Gastrocnemius medialis (tissue), 4 donors: ENCODE measurements at regions not wholly inside any gene's neighbourhood (a gene's known extent, or its start where the extent isn't known, plus 50 kb on each side); places are given as distances from the start of the nearest gene placed in this dataset.

Experiments
- CTCF ChIP-seq, 5 experiments: fragments of 450-650 bp in 3 of 5; fragments of 200-600 bp in 2 of 5; sonication (generic) in 2 of 5; IDR thresholded peaks in 4 of 5; conservative IDR thresholded peaks in 1 of 5; 1 replicate in 4 of 5; 2 replicates in 1 of 5; pipeline ENCODE4 v1.5.1; 2016 to 2019; ENCODE audit warnings: antibody characterized with exemption in 5 of 5, mild to moderate bottlenecking in 3 of 5, moderate library complexity in 3 of 5
- POLR2A ChIP-seq, 2 donors: fragments of 450-650 bp; IDR thresholded peaks; one replicate each; pipeline ENCODE4 v1.6.1; 2017; ENCODE audit warnings: antibody characterized with exemption in 2 of 2, mild to moderate bottlenecking in 2 of 2, moderate library complexity in 2 of 2

- TF ChIP-seq CTCF (IDR thresholded peaks at IDR 0.05 in 4 of 5, conservative IDR thresholded peaks at IDR 0.05 in 1 of 5) (no peak), POLR2A (IDR thresholded peaks at IDR 0.05) (no peak)
Measured at GRCh38 chr10:88205842-88206446, 342.5 kb downstream of the PTEN start.
